ENCODE measurements at regions not wholly inside any gene's neighbourhood (a gene's known extent, or its start where the extent isn't known, plus 50 kb on each side); places are given as distances from the start of the nearest gene placed in this dataset.

GRCh38 chr1:194809665-194810064, 1623.3 kb upstream of the B3GALT2 start:
- no TSS peak for BruUV-seq (replicated peaks)
- POLR2A ChIA-PET = no interaction called here
- TF ChIP-seq, protein P1, sequence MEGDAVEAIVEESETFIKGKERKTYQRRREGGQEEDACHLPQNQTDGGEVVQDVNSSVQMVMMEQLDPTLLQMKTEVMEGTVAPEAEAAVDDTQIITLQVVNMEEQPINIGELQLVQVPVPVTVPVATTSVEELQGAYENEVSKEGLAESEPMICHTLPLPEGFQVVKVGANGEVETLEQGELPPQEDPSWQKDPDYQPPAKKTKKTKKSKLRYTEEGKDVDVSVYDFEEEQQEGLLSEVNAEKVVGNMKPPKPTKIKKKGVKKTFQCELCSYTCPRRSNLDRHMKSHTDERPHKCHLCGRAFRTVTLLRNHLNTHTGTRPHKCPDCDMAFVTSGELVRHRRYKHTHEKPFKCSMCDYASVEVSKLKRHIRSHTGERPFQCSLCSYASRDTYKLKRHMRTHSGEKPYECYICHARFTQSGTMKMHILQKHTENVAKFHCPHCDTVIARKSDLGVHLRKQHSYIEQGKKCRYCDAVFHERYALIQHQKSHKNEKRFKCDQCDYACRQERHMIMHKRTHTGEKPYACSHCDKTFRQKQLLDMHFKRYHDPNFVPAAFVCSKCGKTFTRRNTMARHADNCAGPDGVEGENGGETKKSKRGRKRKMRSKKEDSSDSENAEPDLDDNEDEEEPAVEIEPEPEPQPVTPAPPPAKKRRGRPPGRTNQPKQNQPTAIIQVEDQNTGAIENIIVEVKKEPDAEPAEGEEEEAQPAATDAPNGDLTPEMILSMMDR (IDR thresholded peaks at IDR 0.05; ENCODE audit: insufficient read depth in 1 of 2, low read depth in 1 of 2, low read length in 1 of 2, severe bottlenecking in 1 of 2, unreplicated experiment in 1 of 2) = no peak
- Mint-ChIP-seq H3K27me3 (ENCODE audit: insufficient read depth, unreplicated experiment) (no peaks in the 10 kb centered on the region), H3K4me1 (ENCODE audit: low read depth, unreplicated experiment) (no peaks in the 10 kb centered on the region), H3K36me3 (ENCODE audit: insufficient read depth, unreplicated experiment) (no peaks in the 10 kb centered on the region), H3K4me3 (ENCODE audit: unreplicated experiment) (no peak overlapping the region), H3K27ac (ENCODE audit: unreplicated experiment) (no peak overlapping the region), H3K9me3 (ENCODE audit: unreplicated experiment) (no peaks in the 10 kb centered on the region)
- no peaks in the 10 kb centered on the region for H3K9me3 ChIP-seq
- H3K27me3 ChIP-seq (replicated peaks; ENCODE audit: control insufficient read depth, insufficient read depth, low read length) = no peaks in the 10 kb centered on the region
- DNase-seq = no peak
- intact Hi-C loops (cut with micrococcal nuclease; ENCODE audit: unreplicated experiment) = loop anchor here (10.0 kb wide), 1 partner anchor 905 kb away; no protein-coding TSS in a partner anchor
- CTCF ChIA-PET = no interaction called here
- H3K4me3 ChIP-seq (ENCODE audit: low read depth, low read length) = no peak overlapping the region
- H3K36me3 ChIP-seq (ENCODE audit: control insufficient read depth, insufficient read depth, low read length) = no peaks in the 10 kb centered on the region
- no peaks in the 10 kb centered on the region for H3K4me1 ChIP-seq

GRCh38 chr1:194809215-194809614, 1622.8 kb upstream of the B3GALT2 start:
- ChIA-PET POLR2A (no interaction called here), CTCF (no interaction called here)
- Histone ChIP-seq H3K4me1 (no peaks in the 10 kb centered on the region), H3K27me3 (replicated peaks; ENCODE audit: control insufficient read depth, insufficient read depth, low read length) (no peaks in the 10 kb centered on the region), H3K4me3 (ENCODE audit: low read depth, low read length) (no peak overlapping the region), H3K9me3 (no peaks in the 10 kb centered on the region), H3K36me3 (ENCODE audit: control insufficient read depth, insufficient read depth, low read length) (no peaks in the 10 kb centered on the region)
- Mint-ChIP-seq H3K36me3 (ENCODE audit: insufficient read depth, unreplicated experiment) (no peaks in the 10 kb centered on the region), H3K27ac (ENCODE audit: unreplicated experiment) (no peak overlapping the region), H3K9me3 (ENCODE audit: unreplicated experiment) (no peaks in the 10 kb centered on the region), H3K4me1 (ENCODE audit: low read depth, unreplicated experiment) (no peaks in the 10 kb centered on the region), H3K4me3 (ENCODE audit: unreplicated experiment) (no peak overlapping the region), H3K27me3 (ENCODE audit: insufficient read depth, unreplicated experiment) (no peaks in the 10 kb centered on the region)
- BruUV-seq (replicated peaks) = no TSS peak
- intact Hi-C loops (cut with micrococcal nuclease; ENCODE audit: unreplicated experiment) = loop anchor here (10.0 kb wide), 1 partner anchor 906 kb away; no protein-coding TSS in a partner anchor
- DNase-seq = no peak
- TF ChIP-seq, protein P1 (IDR thresholded peaks at IDR 0.05; ENCODE audit: insufficient read depth in 1 of 2, low read depth in 1 of 2, low read length in 1 of 2, severe bottlenecking in 1 of 2, unreplicated experiment in 1 of 2) = no peak

GRCh38 chr1:194807530-194808220, 1621.3 kb upstream of the B3GALT2 start:
- Mint-ChIP-seq H3K4me1 (ENCODE audit: low read depth, unreplicated experiment) (no peaks in the 10 kb centered on the region), H3K9me3 (ENCODE audit: unreplicated experiment) (no peaks in the 10 kb centered on the region), H3K4me3 (ENCODE audit: unreplicated experiment) (no peak overlapping the region), H3K27me3 (ENCODE audit: insufficient read depth, unreplicated experiment) (no peaks in the 10 kb centered on the region), H3K27ac (ENCODE audit: unreplicated experiment) (no peak overlapping the region), H3K36me3 (ENCODE audit: insufficient read depth, unreplicated experiment) (no peaks in the 10 kb centered on the region)
- H3K4me3 ChIP-seq (ENCODE audit: low read depth, low read length) = no peak overlapping the region
- ChIA-PET POLR2A (no interaction called here), CTCF (no interaction called here)
- no peaks in the 10 kb centered on the region for H3K27me3 ChIP-seq (replicated peaks; ENCODE audit: control insufficient read depth, insufficient read depth, low read length)
- TF ChIP-seq, protein P1 (IDR thresholded peaks at IDR 0.05; ENCODE audit: insufficient read depth in 1 of 2, low read depth in 1 of 2, low read length in 1 of 2, severe bottlenecking in 1 of 2, unreplicated experiment in 1 of 2) = no peak
- no peaks in the 10 kb centered on the region for H3K9me3 ChIP-seq
- no TSS peak for BruUV-seq (replicated peaks)
- H3K36me3 ChIP-seq (ENCODE audit: control insufficient read depth, insufficient read depth, low read length) = no peaks in the 10 kb centered on the region
- H3K4me1 ChIP-seq = no peaks in the 10 kb centered on the region
- intact Hi-C loops (cut with micrococcal nuclease; ENCODE audit: unreplicated experiment) = loop anchor here (10.0 kb wide), 1 partner anchor 907 kb away; no protein-coding TSS in a partner anchor
- DNase-seq = no peak
